GM21529 (cell line): ENCODE measurements at regions not wholly inside any gene's neighbourhood (a gene's known extent, or its start where the extent isn't known, plus 50 kb on each side); places are given as distances from the start of the nearest gene placed in this dataset.
A peak's percentile ranks its signal among the peaks of the same experiment; 100 is the strongest.
"Not testable (repeated sequence)": the region's sequence is repeated elsewhere in the genome, so short reads cannot be mapped to it uniquely, and the experiment has no call there.

ENCODE experiments used
- ATAC-seq: cut with Tn5 transposase; IDR thresholded peaks from one replicate; pipeline ENCODE4 v1.9.1; 2021; ENCODE audit not compliant: unreplicated experiment

DNA sequence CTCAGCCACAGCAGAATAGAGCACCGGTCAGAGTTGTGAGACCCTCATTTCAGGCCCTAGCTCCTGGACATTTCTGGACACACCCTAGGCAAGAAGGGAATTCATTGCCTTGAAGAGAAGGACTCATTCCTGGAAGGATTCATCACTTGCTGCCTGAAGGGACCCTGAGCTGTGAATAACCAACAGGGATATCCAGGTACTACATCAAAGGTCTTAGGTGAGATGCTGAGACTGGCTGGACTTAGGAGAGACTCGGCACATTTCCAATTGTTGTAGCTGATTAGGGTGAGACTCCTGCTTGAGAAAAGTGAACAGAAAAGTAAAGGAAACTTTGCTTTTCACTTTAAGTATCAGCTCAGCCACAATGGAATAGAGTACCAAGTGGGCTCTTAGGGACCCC is 208.1 kb upstream of the CDKN2B start:
- ATAC-seq, result no peak

- not testable (repeated sequence) for ATAC-seq
These were observed 216.8 kb upstream of the CDKN2B start for GRCh38 chr9:22225856-22226255.

DNA sequence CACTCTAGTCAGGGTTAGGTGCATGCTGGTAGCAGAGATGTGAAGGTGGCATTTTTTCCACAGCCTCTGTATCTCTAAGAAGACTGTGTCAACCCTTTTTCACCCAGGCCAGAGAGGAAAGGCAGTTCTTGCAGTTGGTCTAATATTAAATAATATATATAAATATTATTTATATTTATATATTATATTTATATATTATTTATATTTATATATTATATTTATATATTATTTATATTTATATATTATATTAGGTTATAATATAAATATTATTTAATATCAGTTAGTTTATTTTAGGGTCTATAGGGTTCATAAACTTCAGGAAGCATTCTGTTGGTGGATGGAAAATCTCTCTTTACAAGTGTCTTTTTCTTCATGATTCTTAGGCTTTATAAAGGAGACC is 218.6 kb upstream of the DMRTA1 start:
- ATAC-seq, result no peak

GRCh38 chr9:22228542-22228941 is 218.1 kb upstream of the DMRTA1 start:
- no peak for ATAC-seq

- ATAC-seq, result no peak
These were observed 217.6 kb upstream of the DMRTA1 start for GRCh38 chr9:22229069-22229468.

DNA sequence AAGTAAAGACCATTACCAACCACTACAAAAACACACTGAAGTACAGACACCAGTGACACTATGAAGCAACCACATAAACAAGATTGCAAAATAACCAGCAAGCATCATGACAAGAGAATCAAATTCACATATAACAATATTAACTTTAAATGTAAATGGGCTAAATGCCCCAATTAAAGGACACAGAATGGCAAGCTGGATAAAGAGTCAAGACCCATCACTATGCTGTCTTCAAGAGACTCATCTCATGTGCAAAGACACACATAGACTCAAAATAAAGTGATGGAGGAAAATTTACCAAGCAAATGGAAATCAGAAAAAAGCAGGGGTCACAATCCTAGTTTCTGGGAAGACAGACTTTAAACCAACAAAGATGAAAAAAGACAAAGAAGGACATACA is 215.3 kb upstream of the DMRTA1 start:
- not testable (repeated sequence) for ATAC-seq

- no peak for ATAC-seq
These were observed 213.7 kb upstream of the DMRTA1 start for GRCh38 chr9:22232971-22233370.

DNA sequence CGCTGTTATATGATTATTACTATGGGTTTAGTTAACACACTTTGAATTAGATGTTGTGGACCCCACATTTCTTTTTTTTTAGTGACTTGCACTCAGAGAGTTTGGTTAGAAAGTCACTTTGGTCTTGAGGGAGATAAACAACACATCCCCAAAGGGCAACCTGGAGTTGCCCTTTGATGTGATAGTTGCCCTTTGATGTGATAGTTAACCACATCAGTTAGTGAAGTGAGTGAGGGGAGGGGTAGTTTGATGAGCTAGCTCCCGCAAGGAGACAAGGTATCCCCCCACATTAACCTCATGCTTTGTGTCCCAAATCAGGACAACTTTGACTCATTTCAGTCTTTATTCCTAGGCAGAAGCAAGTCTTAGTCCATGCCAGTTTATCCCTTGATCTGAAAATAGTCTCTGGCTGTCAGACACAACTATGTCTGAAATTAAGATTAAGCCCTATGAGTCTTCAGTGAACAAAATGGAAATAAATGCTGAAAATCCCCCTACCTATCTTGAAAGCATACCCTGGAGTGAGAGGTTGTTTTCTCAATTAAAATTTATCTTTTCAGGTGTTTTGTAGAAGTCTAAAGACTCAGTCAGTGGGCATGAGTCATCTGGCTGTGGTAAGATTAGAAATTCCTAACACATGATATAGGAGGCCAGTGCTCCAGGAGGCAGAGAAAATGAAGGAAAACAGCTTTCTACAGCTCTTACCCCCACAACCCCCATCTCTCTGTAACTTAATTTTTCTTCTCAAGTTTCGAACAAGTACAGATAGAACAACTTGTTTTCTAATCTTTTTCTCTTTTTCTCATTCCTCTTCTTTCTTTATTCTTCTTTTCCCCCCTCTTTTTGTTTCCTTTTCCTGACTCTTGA is 208.9 kb upstream of the DMRTA1 start:
- no peak for ATAC-seq

GRCh38 chr9:22238809-22239684 is 207.6 kb upstream of the DMRTA1 start:
- ATAC-seq, result no peak

DNA sequence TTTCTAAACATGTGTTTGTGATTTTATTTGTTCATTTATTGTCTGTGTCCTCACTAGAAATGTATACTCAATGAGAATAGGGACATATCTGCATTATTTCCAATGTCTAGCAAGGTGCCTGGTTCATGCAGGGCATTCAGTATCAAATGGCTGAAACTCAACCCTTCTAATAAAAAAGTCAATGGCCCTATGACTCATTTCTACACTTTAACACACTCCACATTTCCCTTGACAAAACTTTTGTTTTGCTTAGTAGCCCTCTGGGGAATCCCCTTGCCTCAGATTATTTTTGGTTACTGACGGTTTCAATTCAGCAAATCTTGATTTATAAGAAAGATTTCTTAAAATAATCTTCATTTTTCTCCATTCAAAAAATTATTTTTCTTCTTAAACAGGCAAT is 206.0 kb upstream of the DMRTA1 start:
- ATAC-seq, result peak; percentile 75

DNA sequence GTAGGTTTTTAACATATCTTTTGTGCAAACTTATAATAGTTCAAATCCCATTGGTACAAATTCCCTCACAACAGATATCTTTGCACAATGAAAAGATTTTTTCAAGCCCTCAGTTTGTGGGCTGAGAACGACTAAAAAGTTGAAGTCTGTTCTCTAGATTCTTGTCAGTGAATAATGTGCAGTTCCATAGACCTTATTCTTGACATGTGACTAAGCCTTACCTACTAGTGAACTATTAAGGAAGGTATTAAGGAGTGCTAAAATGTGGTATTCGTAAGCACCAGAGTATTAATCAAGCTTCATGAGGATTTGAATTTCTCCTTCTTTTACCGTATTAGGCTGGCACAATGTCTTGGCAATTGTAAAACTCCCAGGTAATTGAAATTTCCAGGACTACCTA is 205.6 kb upstream of the DMRTA1 start:
- peak; percentile 19 for ATAC-seq

- no peak for ATAC-seq
These were observed 205.0 kb upstream of the DMRTA1 start for GRCh38 chr9:22241611-22242010.

- ATAC-seq, result no peak
These were observed 202.2 kb upstream of the DMRTA1 start for GRCh38 chr9:22244139-22245011.

DNA sequence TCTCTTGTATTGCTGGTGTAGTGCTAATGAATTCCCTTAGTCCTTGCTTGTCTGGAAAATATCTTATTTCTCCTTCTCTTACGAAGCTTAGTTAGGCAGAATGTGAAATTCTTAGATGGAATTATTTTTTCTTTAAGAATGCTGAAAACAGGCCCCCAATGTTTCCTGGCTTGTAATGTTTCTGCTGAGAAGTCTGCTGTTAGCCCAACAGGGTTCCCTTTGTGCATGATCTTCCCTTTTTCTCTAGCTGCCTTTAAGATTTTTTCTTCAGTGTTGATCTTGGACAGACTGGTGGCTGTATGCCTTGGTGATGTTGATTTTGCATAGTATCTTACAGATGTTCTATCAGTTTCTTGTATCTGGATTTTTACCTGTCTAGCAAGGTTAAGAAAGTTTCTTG is 191.3 kb upstream of the DMRTA1 start:
- no peak for ATAC-seq

- ATAC-seq, result no peak
These were observed 190.2 kb upstream of the DMRTA1 start for GRCh38 chr9:22256381-22256780.

DNA sequence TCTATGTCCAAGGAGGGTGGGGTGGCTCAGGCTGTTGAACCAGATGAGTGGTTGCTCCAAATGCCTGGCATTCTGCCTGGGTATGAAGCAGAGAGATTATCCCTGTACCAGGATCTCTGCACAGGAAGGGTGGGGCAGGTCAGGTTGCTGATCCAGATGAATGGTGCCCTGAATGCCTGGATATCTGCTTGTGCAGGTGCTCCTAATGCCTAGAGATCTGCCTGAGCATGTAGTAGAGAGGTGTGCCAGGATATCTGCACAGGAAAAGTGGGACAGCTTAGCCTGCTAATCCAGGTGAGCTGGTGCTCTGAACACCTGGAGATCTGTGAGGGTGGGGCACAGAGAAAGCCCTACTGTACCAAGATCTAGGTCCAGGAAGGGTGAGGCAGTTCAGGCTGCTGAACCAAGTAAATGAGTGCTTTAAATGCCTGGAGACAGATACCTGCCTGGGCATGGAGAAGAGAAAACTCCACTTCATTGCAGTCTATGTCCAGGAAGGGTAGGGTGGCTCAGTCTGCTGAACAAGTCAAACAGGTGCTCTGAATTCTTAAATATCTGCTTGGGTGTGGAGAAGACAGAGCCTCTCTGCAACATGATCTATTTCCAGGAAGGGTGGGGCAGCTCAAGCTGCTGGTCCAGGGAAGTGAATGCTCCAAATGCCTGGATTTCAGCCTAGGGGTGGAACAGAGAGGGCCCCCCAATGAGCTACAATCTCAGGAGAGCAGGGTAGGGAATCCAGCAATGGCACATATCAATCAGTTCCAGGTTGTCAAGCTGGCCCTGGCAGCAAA is 189.4 kb upstream of the DMRTA1 start:
- no peak for ATAC-seq

- no peak for ATAC-seq
These were observed 181.6 kb upstream of the DMRTA1 start for GRCh38 chr9:22265038-22265437.

- ATAC-seq, result no peak
These were observed 181.1 kb upstream of the DMRTA1 start for GRCh38 chr9:22265534-22265933.

- no peak for ATAC-seq
These were observed 172.1 kb upstream of the DMRTA1 start for GRCh38 chr9:22274477-22274876.

- no peak for ATAC-seq
These were observed 168.2 kb upstream of the DMRTA1 start for GRCh38 chr9:22278426-22278825.
